ENCODE measurements at regions not wholly inside any gene's neighbourhood (a gene's known extent, or its start where the extent isn't known, plus 50 kb on each side); places are given as distances from the start of the nearest gene placed in this dataset.
A peak's percentile ranks its signal among the peaks of the same experiment; 100 is the strongest.

- DNase-seq (ENCODE audit: low spot score), result no peak
Measured at GRCh38 chr3:61311044-61311443, 59.8 kb upstream of the FHIT start.

- DNase-seq (ENCODE audit: low spot score), result no peak
Measured at GRCh38 chr3:61315871-61316270, 64.6 kb upstream of the FHIT start.

- no peak for DNase-seq (ENCODE audit: low spot score)
Measured at GRCh38 chr3:61323094-61323493, 71.8 kb upstream of the FHIT start.

- DNase-seq (ENCODE audit: low spot score), result no peak
Measured at GRCh38 chr3:61331929-61332552, 80.8 kb upstream of the FHIT start.

GRCh38 chr3:61333192-61333961 lies 82.1 kb upstream of the FHIT start:
- no peak for DNase-seq (ENCODE audit: low spot score)

GRCh38 chr3:61334783-61335182 lies 83.5 kb upstream of the FHIT start:
- no peak for DNase-seq (ENCODE audit: low spot score)

GRCh38 chr3:61340931-61341461 lies 89.7 kb upstream of the FHIT start:
- DNase-seq (ENCODE audit: low spot score), result no peak

GRCh38 chr3:61343543-61343942 lies 92.3 kb upstream of the FHIT start:
- DNase-seq (ENCODE audit: low spot score), result no peak

GRCh38 chr3:61345020-61345419 lies 93.8 kb upstream of the FHIT start:
- DNase-seq (ENCODE audit: low spot score), result no peak

GRCh38 chr3:61347981-61348380 lies 96.7 kb upstream of the FHIT start:
- no peak for DNase-seq (ENCODE audit: low spot score)

GRCh38 chr3:61349717-61350116 lies 98.5 kb upstream of the FHIT start:
- no peak for DNase-seq (ENCODE audit: low spot score)

- no peak for DNase-seq (ENCODE audit: low spot score)
Measured at GRCh38 chr3:61350782-61351309, 99.6 kb upstream of the FHIT start.

- DNase-seq (ENCODE audit: low spot score), result no peak
Measured at GRCh38 chr3:61352306-61352705, 101.1 kb upstream of the FHIT start.

GRCh38 chr3:61353382-61353781 lies 102.1 kb upstream of the FHIT start:
- no peak for DNase-seq (ENCODE audit: low spot score)

GRCh38 chr3:61354604-61355003 lies 103.4 kb upstream of the FHIT start:
- DNase-seq (ENCODE audit: low spot score), result no peak

GRCh38 chr3:61356685-61357084 lies 105.4 kb upstream of the FHIT start:
- peak; percentile 2 for DNase-seq (ENCODE audit: low spot score)

GRCh38 chr3:61357902-61358301 lies 106.7 kb upstream of the FHIT start:
- no peak for DNase-seq (ENCODE audit: low spot score)

- DNase-seq (ENCODE audit: low spot score), result no peak
Measured at GRCh38 chr3:61358364-61358763, 107.1 kb upstream of the FHIT start.

- no peak for DNase-seq (ENCODE audit: low spot score)
Measured at GRCh38 chr3:61360297-61360965, 109.2 kb upstream of the FHIT start.

- DNase-seq (ENCODE audit: low spot score), result no peak
Measured at GRCh38 chr3:61369678-61370077, 118.4 kb upstream of the FHIT start.

- peak; percentile 1 for DNase-seq (ENCODE audit: low spot score)
Measured at GRCh38 chr3:61371123-61371522, 119.9 kb upstream of the FHIT start.

GRCh38 chr3:61372723-61373122 lies 121.5 kb upstream of the FHIT start:
- DNase-seq (ENCODE audit: low spot score), result no peak

- DNase-seq (ENCODE audit: low spot score), result no peak
Measured at GRCh38 chr3:61378311-61378710, 127.1 kb upstream of the FHIT start.

All from HuH-7 (cell line).